Stimulated activated CD4-positive, alpha-beta T cell treated with anti-CD3 and anti-CD28 coated beads, Interleukin-15, amount 100 ng/mL, for 1 hour (primary cell): ENCODE measurements at regions not wholly inside any gene's neighbourhood (a gene's known extent, or its start where the extent isn't known, plus 50 kb on each side); places are given as distances from the start of the nearest gene placed in this dataset.
"Not testable (repeated sequence)": the region's sequence is repeated elsewhere in the genome, so short reads cannot be mapped to it uniquely, and the experiment has no call there.

Source experiments
- DNase-seq, 2 donors: peaks; one replicate each; pipeline ENCODE4 v3.0.0-alpha.2; 2020; ENCODE audit warnings: low read depth in 1 of 2, low spot score in 1 of 2

DNA sequence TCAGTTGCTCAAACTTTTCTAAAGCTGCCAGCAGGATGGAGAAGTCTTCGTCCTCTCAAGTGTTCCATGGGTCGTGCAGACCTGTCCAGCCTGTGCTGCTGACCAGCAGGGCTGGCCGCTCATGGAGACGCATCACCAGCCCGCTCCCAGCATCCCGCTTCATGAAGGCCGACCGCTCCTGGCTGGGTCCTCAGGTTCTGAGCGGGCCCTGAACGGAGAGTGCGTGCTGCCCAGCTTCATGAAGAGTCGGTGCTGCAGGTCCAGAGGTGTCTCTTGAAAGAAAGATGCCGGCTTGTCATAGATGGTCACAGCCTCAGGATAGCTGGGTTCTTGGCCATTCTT lies 75.8 kb upstream of the KCNAB1 start:
- no peak for DNase-seq

DNA sequence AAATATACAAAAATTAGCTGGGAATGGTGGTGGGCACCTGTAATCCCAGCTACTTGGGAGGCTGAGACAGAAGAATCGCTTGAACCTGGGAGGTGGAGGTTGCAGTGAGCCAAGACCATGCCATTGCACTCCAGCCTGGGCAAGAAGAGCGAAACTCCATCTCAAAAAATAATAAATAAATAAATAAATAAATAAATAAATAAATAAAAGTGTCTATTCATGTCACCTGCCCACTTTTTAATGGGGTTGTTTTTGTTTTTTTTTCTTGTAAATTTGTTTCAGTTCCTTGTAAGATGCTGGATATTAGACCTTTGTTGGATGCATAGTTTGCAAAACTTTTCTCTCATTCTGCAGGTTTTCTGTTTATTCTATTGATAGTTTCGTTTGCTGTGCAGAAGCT lies 71.9 kb upstream of the KCNAB1 start:
- not testable (repeated sequence) for DNase-seq

DNA sequence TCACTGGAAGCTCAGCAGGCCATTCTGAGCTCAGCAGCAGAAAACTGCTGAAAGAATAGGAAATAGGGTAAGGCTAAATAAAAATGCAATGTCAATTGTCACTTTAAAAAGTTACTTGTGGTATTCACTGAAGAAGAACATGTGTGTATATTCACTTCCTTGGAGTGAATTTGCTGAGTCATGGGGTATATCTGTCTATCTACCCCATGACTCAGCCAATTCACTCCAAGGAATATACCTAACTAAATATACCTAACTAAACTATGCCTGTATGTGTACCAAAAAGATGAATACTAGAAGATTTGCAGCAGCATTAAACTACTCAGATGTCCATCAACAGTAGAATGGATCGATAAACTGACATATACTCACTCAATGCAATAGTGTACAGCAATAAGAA lies 69.5 kb upstream of the KCNAB1 start:
- DNase-seq = no peak

DNA sequence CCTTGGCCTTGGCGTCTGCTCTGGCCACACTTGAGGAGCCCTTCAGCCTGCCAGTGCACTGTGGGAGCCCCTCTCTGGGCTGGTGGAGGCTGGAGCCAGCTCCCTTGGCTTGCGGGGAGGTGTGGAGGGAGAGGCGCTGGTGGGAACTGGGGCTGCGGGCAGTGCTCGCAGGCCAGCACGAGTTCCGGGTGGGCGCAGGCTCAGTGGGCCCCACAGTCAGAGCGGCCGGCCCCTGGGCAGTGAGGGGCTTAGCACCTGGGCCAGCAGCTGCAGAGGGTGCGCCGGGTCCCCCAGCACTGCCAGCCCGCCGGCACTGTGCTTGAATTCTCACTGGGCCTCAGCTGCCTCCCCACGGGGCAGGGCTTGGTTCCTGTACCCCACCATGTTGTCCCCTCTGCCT lies 68.7 kb upstream of the KCNAB1 start:
- DNase-seq = no peak

DNA sequence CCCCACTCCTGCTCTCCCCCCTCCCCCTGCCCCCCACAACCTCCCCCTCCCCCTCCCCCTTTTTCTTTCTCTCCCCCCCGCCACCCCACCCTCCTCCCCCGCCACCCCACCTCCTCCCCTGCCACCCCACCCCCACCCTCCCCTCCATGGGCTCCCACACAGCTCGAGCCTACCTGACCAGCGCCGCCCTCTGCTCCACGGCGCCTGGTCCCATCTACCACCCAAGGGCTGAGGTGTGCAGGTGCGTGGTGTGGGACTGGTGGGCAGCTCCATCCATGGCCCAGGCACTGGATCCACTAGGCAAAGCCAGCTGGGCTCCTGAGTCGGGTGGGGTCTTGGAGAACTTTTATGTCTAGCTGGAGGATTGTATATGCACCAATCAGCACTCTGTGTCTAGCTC lies 68.3 kb upstream of the KCNAB1 start:
- no peak for DNase-seq

DNA sequence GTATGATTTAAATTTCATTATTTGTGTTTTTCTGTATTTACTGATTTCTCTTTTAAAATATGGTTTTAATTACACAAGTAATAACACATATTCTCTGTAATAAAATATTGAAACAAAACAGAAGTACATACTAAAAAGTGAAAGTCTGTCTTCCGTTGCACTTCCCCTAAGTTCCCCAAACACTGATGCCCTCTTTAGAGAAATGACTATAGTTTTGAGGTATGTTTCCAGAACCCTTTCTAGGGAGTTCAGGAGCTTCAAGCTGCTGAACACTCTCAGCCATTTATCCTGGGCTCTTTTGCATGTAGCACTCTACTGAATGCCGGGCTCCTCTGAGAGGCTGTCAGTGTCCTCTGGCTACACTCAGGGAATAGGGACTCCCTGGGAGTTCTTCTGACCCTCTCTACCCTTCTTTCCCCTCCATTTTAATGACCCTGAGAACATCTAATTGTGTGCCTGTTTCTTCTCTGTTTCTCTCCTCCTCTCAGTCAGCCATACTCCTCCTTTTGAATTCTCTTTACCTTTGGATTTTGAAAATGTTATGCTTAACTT lies 60.4 kb upstream of the KCNAB1 start:
- no peak for DNase-seq

DNA sequence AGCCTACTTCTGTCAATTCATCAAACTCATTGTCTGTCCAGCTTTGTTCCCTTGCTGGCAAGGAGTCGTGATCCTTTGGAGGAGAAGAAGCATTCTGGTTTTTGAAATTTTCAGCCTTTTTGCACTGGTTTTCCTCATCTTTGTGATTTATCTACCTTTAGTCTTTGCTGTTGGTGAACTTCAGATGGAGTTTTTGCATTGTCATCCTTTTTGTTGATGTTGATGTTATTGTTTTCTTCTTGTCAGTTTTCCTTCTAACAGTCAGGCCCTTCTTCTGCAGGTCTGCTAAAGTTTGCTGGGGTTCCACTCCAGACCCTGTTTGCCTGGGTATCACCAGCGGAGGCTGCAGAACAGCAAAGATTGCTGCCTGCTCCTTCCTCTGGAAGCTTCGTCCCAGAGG lies 52.2 kb upstream of the KCNAB1 start:
- not testable (repeated sequence) for DNase-seq

DNA sequence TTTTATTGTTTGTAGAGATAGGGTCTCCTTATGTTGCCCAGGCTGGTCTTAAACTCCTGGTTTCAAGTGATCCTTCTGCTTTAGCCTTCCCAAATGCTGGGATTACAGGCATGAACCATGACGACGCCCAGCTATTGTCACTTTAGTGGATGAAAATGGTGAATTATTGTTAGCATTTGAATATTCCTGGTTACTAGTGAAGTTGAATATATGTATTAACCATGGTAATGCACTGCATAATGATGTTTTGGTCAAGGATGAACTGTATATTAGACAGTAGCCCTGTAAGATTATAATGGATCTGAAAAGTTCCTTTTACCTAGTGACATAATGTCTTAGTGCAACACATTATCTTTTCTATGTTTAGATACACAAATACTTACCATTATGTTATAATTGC lies 50.4 kb upstream of the KCNAB1 start:
- no peak for DNase-seq
